K562 (cell line): ENCODE measurements at regions not wholly inside any gene's neighbourhood (a gene's known extent, or its start where the extent isn't known, plus 50 kb on each side); places are given as distances from the start of the nearest gene placed in this dataset.

Experiments
- ARID1B ChIP-seq: fragments of 450-650 bp; IDR thresholded peaks from 2 replicates; pipeline ENCODE4 v1.6.1; 2016; ENCODE audit warnings: antibody characterized with exemption, mild to moderate bottlenecking, inconsistent platforms
- HMG20B ChIP-seq: fragments of 250-450 bp; sonication (Bioruptor Pico); IDR thresholded peaks from 2 replicates; pipeline ENCODE4 v1.5.0; 2021; ENCODE audit warnings: mild to moderate bottlenecking
- HMGN3 ChIP-seq: IDR thresholded peaks from 2 replicates; pipeline ENCODE4 v1.6.1; 2011; ENCODE audit warnings: borderline replicate concordance, low read depth, mild to moderate bottlenecking, mixed read lengths, low read length; ENCODE audit not compliant: insufficient read length; ENCODE audit errors: extremely low read depth
- NEUROD1 ChIP-seq: fragments of 150-350 bp; IDR thresholded peaks from 2 replicates; pipeline ENCODE4 v1.6.1; 2014; ENCODE audit warnings: borderline replicate concordance, low read length, low read depth; ENCODE audit not compliant: partially characterized antibody
- NFYB ChIP-seq: IDR thresholded peaks from 2 replicates; pipeline ENCODE4 v1.6.1; 2011; ENCODE audit warnings: mild to moderate bottlenecking, moderate library complexity; ENCODE audit not compliant: insufficient read length; ENCODE audit errors: extremely low read depth
- NR2F6 ChIP-seq: fragments of 450-650 bp; formaldehyde crosslinking; IDR thresholded peaks from 2 replicates; pipeline ENCODE4 v1.4.0; 2020; ENCODE audit warnings: mild to moderate bottlenecking
- RAD21 ChIP-seq, 2 experiments: fragments of 250-450 bp in 1 of 2; fragments of 450-650 bp in 1 of 2; sonication (Bioruptor Pico) in 1 of 2; formaldehyde crosslinking in 1 of 2; IDR thresholded peaks in 1 of 2; conservative IDR thresholded peaks in 1 of 2; 2 replicates each; pipeline versions ENCODE4 v1.4.0 to v1.8.0; 2020 to 2022; ENCODE audit warnings: mild to moderate bottlenecking in 2 of 2, moderate library complexity in 1 of 2
- ZBTB17 ChIP-seq: fragments of 450-650 bp; formaldehyde crosslinking; IDR thresholded peaks from 2 replicates; pipeline ENCODE4 v1.4.0; 2020; ENCODE audit warnings: mild to moderate bottlenecking
- ZFPM2 ChIP-seq: fragments of 250-450 bp; sonication (Bioruptor Pico); IDR thresholded peaks from 2 replicates; pipeline ENCODE4 v1.5.1; 2022; ENCODE audit warnings: mild to moderate bottlenecking
- ZKSCAN1 ChIP-seq: fragments of 150-350 bp; IDR thresholded peaks from 2 replicates; pipeline ENCODE4 v1.6.1; 2016; ENCODE audit warnings: low read depth, low read length
- TF ChIP-seq, protein P1 (sequence below): sonication (generic); formaldehyde crosslinking; IDR thresholded peaks from 2 replicates; pipeline ENCODE4 v1.8.1; 2023; ENCODE audit warnings: mild to moderate bottlenecking, missing genetic modification reagents
- TF ChIP-seq, protein P2 (sequence below), 2 experiments: fragments of 450-650 bp; conservative IDR thresholded peaks; 2 replicates each; pipeline ENCODE4 v1.6.1; 2017; ENCODE audit warnings: mild to moderate bottlenecking in 2 of 2, moderate library complexity in 2 of 2

DNA sequence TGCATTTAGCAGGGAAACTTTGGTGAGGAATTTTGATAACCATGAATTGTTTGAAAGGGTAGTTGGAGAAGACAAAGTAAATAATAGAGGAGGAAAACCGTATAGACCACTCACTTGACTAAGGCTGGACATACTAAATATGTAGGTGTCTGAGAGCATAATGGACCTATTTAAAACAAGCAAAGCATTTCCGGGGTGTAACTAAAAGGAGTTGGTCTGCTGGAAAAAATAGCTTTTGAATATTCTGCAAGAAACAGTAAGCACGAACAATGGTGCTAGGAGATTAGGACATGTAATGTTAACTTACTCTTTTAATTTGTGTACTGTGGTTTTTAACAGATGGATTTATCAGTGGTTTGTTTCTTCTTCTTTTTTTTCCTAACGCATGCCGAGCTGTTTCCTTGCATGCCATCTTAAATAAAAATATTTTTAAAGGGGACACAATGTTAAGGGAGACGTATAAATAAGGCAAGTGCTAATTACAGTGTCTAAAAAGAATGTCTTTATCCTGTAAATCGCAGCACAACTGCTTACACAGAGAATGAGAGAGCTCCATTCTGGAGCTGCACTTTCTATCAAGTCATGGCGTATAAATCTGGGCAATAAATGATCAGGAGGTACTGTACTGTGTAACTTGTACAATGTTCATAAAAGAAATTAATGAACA lies 492.1 kb downstream of the LMO4 start (continued):
- TF ChIP-seq NR2F6 (CRISPR knock-in tag): no peak
- TF ChIP-seq, protein P1, sequence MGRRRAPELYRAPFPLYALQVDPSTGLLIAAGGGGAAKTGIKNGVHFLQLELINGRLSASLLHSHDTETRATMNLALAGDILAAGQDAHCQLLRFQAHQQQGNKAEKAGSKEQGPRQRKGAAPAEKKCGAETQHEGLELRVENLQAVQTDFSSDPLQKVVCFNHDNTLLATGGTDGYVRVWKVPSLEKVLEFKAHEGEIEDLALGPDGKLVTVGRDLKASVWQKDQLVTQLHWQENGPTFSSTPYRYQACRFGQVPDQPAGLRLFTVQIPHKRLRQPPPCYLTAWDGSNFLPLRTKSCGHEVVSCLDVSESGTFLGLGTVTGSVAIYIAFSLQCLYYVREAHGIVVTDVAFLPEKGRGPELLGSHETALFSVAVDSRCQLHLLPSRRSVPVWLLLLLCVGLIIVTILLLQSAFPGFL (CRISPR knock-in tag): no peak
- no peak for TF ChIP-seq RAD21 (CRISPR knock-in tag; conservative IDR thresholded peaks at IDR 0.05 in 1 of 2, IDR thresholded peaks at IDR 0.05 in 1 of 2)
- TF ChIP-seq HMG20B: no peak
- TF ChIP-seq NEUROD1: no peak
- TF ChIP-seq HMGN3: no peak
- TF ChIP-seq, protein P2, sequence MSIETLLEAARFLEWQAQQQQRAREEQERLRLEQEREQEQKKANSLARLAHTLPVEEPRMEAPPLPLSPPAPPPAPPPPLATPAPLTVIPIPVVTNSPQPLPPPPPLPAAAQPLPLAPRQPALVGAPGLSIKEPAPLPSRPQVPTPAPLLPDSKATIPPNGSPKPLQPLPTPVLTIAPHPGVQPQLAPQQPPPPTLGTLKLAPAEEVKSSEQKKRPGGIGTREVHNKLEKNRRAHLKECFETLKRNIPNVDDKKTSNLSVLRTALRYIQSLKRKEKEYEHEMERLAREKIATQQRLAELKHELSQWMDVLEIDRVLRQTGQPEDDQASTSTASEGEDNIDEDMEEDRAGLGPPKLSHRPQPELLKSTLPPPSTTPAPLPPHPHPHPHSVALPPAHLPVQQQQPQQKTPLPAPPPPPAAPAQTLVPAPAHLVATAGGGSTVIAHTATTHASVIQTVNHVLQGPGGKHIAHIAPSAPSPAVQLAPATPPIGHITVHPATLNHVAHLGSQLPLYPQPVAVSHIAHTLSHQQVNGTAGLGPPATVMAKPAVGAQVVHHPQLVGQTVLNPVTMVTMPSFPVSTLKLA (conservative IDR thresholded peaks at IDR 0.05): no peak
- no peak for TF ChIP-seq ZFPM2
- TF ChIP-seq ZKSCAN1: no peak
- no peak for TF ChIP-seq NFYB
- no peak for TF ChIP-seq ZBTB17 (CRISPR knock-in tag)
- TF ChIP-seq ARID1B: no peak
